Hematopoietic multipotent progenitor cell treated with erythropoietin and hydrocortisone succinate and interleukin-3 and kit ligand, for 6 days (in vitro differentiated cells): ENCODE measurements at regions not wholly inside any gene's neighbourhood (a gene's known extent, or its start where the extent isn't known, plus 50 kb on each side); places are given as distances from the start of the nearest gene placed in this dataset.
"Not testable (repeated sequence)": the region's sequence is repeated elsewhere in the genome, so short reads cannot be mapped to it uniquely, and the experiment has no call there.

Source experiments
- DNase-seq: peaks from one replicate; pipeline ENCODE4 v3.0.0-alpha.2; 2015

DNA sequence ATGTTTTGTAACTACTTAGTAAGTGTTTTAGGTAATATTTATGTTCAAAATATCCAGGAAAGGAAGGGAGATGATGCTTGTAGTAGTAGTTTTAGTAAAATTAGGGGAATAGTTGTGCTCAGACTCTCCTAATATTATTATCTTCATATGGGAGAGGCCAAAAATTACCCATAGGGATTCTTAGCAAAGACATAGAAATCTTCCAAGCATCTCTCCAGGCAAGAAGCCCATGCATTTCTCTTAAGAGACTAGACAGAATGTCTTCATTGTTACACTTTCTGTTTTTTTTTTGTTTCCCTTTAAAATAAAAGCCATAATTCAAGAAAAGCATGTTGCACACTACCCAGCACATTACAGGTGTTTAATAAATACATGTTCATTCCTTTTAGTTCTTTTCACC, 180.6 kb downstream of the CYB561 start:
- no peak for DNase-seq

DNA sequence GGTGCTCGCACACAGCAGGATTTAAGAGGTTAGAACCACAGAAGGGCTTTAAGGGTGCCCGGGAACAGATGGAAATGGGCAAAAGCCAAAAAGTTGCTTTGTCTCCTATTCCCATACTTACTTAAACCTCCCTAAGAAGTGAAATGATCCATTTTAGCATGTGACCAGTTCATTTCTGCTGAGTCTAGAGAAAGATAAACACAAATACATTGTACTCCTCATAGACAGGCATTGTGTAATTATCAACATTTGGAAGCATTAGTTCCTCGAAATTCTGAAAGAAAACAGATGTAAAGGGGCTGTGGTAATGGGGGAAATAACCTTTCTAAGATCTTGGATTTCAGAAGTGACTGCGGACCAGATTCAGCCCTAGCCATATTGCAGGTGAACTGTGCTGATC, 178.3 kb downstream of the CYB561 start:
- DNase-seq: no peak

DNA sequence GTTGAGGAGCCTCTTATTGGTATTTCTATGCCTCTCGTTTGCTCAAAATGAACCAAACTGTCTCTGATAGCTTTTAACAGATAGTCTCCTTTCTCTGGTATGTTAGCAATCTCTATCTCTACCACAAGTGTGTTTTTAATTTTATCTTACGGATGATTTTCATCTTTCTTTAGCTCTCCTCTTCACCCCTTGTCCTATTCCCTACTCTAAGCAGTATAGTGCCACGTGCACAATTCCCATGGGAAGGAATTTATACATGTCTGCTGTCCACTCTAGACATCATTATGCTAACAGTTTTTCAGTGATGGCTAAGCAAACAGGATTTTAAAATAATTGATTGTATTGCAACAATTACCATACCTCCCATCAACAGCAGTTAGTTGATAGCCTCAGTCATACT, 177.3 kb downstream of the CYB561 start:
- no peak for DNase-seq

DNA sequence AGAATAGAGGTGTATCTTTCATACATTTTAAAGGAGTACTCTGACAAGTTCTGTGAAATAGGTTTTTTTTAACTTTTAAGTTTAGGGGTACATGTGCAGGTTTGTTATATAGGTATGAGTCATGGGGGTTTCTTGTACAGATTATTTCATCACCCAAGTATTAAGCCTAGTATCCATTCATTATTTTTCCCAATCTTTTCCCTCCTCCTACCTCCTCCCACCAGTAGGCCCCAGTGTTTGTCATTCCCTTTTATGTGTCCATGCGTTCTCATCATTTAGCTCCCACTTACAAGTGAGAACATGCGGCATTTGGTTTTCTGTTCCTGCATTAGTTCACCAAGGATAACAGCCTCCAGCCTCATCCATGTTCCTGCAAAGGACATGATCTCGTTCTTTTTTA, 175.5 kb downstream of the CYB561 start:
- DNase-seq: no peak

DNA sequence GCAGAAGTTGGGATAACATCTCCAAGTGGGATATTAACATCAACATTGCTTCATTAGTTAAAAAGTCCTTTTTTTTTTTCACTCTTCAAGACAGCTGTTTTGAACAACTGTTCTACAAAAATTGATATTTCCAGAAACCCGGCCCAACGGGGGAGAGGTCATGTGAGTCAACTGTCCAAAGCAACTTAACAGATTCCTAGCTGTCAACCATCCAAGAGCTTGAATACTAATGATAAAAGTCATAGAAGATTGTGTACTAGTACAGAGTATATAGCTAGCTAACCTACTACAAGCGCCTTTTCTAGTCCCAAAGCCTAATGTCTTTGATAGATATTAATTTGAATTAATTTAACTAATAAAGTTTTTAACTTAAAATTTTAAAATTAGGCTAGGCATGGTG, 172.0 kb downstream of the CYB561 start:
- DNase-seq: no peak

DNA sequence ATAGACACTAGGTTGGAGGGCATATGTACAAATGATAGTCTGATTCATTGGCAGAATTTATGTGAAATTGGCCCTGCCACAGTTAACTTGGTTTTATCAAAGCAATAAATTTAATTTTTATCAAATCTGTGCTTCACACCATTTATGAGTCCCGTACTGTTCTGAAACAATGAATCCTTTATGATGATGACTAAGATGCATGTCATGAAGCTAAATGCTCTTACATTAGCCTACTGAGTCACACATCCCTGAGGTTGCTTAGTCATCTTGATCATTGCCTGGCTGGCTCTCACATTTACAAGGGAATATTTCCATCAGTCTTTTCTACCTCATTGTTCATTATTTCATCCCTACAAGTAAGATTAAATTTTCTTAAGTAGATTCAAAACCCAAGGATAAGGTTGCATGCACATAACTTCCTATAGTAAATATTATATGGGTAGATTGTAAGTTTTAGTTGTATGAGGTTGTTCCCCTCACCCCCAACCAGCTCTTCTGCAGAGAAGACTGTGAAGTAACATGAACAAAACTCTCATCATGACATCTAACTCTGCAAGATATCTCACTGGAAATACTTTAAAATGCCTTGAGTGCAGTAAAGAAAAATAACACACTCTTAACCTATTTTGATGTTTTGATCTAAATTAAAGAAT, 170.7 kb downstream of the CYB561 start:
- peak; percentile 24 for DNase-seq

DNA sequence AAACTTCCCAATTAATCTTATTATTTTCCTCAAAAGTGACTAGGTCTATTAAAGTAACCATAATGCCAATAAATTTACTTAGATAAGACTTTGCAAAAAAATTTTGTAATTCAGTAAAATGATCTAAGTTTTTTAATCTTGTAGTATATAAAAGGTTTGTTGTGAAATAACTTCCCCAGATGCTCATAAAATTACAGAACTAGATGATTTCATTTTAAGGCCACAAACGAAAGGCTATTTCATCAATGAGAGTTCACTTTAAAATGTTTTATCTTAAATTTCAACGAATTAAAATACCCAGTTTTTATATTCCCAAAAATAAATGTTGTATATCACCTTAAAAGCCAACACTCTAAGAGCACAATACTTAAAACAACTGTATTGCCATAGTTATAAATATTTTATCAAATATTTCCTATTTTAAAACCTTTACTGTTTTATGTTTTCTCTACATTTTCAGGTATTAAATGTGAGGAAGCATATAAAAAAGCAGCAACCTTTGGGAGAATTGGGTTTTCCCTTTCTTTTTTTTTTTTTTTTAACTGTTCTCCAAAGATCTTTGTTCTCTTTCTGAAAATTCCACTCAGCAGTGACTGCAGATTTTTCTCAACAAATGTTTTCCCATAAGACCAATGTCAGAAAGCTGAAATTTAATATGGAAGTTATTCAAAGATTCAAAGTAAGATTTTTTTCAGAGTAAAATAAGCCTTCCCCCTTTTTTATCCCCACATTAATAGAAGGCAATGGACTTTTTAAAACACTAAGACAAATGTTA, 169.9 kb downstream of the CYB561 start:
- no peak for DNase-seq

DNA sequence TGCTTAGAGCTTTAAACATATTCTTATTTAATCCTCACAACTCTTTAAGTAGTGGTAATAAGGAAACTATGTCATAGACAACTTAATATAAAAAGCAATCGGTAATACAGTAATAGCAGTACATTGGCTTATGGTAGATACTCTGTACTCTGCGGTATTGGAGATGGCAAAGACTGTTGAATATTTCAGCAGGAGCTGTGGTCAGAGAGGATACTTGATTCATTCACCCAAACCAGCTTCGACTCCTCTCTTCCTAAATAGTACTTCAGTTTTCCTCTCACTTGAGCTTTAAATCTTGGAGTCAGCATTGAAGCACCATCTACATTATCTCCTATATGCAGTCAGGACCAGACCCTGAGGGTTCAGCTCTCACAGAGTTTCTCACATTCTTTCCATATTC, 169.3 kb downstream of the CYB561 start:
- DNase-seq: no peak

DNA sequence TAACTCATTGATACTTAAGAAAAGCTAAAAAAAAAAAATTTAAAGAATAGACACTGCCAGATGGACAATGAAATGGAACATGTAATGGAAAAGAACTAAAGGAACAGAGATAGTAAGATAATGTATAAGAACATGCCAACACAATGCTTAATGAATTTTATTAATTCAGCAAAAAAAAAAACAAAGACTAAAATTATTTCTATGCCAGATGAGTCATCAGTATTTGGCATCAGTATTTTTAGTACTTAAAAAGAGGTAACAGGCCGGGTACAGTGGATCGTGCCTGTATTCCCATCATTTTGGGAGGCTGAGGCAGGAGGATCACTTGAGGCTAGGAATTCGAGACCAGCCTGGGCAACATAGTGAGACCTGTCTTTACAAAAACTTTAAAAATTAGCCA, 168.5 kb downstream of the CYB561 start:
- DNase-seq: no peak

DNA sequence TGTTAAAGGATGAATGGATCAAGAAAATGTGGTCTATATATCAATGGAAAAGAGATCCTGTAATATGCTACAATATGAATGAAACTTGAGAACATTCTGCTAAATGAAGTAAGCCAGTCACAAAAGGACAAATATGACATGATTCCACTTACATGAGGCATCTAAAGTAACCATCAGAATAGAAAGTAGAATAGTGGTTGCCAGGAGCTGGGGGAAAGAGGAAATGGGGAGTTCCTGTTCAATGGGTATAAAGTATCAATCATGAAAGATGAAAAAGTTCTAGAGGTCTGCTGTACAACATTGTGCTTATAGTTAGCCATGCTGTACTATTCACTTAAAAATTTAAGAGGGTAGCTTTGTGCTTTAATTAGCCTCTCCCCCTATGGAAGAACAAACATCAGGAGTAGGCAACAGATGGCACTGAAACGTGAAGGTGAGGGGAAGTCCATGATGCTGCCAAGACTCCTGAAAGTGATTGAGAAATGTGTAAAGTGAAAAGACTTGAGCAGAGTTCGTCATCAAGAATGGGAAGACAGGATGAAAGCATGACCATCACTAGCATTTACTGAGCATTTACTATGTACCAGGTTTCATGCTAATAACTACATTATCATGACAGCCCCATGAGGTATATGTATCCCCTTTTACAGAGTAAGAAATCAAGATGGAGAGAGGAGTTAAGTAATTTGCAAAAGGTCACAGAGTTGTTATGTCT, 167.2 kb downstream of the CYB561 start:
- DNase-seq: no peak

DNA sequence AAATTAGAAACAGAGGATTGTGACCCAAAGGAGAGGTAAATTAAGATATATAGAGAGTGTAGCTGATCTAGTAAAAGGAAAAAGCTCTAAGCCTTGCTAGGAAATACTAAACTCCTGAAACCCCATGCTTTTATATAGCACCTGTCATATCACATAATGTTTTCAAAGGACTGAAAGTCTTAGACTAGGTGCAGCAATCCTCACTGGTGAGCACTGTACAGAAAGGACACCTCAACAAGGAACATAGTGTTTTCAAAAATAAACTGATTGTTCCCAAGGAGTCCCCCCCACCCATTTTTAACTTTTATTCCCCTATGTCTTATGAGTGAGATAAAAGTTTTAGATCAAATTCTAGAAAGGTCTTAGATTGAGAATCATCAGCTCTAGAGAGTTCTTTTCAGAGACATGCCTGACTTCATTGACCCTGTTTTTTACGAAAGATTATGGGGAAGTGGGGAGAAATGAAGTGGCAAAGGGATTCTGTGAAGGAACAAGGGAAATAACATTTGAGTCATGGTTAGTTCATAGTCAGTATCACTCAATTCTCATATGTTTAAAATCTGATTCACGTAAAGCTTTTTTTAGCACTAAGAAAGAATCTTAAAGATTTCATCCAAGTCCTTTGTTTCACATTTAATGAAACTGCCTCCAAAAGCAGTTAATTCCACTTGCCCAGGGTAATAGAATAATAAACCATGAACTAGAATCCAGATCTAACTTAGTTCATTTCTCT, 166.4 kb downstream of the CYB561 start:
- DNase-seq: no peak

DNA sequence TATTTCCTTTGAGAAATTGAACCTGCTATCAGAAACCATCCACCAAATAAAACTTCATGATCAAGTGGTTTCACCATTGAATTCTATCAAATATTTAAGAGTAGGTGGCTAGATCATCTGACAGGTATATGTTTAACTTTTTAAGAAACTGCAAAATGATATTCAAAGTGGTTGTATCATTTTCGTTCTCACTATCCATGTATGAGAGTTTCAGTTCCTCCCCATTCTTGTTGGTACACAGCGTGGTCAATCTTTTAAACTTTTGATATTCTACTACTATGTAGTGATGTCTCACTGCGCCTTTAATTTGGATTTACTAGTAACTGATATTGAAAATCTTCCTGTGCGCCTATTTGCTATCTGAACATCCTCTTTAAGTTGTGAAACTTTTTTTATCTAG, 163.7 kb downstream of the CYB561 start:
- DNase-seq: no peak

DNA sequence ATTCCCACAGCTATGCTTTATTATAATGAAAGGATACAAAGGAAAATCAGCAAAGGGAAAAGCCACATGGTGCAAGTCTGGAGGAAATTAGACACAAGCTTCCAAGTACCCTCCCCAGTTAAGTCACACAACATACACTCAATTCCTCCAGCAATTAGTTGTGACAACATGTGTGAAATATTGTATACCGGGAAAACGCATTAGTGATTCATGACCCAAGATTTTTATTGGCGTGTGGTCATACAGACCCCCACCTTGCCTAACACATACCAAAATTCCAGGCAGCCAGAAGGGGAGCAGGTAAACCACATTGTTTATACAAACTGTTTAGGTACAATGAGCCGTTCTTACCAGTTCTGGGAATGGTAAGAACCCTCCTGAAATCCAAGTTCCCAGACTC, 160.6 kb downstream of the CYB561 start:
- DNase-seq: no peak

DNA sequence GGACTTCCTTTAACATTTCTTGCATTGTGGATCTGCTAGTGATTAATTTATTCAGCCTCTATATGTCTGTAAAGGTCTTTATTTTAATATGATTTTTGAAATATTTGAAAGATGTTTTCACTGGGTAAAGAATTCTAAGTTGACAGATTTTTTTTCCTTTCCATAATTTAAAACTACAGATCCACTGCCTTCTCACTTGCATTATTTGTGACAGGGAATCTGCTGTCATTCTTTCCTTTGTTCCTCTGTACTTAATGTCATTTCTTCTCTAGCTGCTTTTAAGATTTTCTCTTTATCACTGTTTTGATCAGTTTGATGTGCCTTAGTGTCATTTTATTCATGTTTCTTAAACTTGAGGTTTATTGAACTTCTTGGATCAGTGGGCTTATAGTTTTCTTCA, 159.9 kb downstream of the CYB561 start:
- DNase-seq: no peak

DNA sequence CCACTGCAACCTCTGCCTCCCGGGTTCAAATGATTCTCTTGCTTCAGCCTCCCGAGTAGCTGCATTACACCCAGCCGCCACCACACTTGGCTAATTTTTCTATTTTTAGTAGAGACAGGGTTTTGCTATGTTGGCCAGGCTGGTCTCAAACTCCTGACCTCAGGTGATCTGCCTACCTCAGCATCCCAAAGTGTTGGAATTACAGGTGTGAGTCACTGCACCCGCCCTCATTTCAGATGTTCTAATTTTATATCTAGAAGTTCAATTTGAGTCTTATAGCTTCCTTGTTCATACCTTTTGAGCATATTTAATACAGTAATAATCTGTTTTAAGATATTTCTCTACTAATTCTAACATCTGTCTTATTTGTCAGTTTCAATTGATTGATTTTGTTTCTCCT, 159.1 kb downstream of the CYB561 start:
- not testable (repeated sequence) for DNase-seq

DNA sequence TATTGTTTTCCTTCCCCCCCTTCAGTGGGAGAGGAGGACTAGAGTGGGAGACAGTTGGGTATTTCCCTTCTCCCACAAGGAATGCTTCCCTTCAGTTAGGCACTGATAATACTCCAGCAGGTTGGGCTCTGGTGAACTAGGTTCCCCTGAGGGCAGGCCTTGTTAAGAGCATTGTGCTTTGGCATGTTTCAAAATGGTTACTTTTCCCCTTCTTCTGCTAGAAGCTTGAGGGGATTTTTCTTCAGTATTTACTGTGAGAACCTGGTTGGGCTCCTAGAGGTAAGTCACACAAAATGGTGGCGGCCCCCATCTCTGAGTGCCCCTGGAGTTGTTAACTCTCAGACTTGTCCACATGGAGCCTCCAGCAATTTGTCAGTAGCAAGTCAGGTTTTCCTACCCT, 156.2 kb downstream of the CYB561 start:
- no peak for DNase-seq

DNA sequence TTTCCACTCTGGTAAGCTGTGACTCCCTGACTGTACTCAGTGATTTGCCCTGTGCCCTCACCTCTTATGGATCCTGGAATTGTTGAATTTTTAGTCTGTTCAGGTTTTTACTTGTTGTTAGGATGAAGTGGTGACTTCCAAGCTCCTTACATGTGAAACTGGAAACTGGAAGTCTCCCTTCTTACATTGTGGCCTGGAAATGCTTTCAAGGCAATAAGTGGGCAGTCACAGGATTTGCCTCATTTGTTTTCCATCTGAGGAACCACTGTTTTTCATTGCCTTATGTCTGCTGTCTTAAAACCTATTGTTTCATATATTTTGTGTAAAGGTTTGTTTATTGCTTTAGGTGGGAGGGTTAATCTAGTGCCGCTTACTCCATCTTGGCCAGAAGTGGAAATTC, 155.8 kb downstream of the CYB561 start:
- no peak for DNase-seq

DNA sequence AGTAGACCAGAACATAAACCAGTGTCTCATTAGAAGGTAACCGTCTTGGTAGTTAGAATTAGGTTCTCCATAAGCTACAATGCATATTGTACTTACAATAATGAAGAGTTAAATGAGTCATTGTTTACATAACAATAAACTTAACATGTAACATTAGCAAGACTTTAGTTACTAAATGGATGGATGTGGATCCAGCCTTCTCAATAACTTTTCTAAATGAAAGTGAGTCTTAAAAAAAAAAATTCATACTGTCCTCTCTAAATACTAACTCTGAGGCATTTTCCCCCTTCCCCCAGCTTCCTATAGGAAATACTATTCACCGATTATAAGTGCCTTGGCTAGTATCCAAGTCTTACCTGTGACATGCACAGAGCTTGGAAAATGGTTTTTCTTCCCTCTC, 155.3 kb downstream of the CYB561 start:
- DNase-seq: no peak

DNA sequence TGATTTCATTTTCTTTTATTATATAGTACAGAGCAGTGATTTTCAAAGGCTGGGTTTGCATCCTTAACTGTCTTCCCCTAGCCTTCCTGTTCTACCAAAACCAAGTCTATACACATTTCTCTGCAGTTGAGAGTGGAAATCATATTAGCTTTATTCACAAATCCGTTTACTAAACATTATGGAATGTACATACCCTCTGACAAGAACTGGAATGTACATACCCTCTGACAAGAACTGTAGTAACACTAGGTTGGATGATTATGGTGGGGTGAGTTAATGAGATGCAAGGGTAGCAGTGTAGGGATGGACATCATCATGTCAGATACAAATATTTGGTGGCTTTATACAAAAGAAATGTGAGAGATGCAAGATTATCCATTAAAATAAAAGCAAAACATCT, 154.8 kb downstream of the CYB561 start:
- no peak for DNase-seq

DNA sequence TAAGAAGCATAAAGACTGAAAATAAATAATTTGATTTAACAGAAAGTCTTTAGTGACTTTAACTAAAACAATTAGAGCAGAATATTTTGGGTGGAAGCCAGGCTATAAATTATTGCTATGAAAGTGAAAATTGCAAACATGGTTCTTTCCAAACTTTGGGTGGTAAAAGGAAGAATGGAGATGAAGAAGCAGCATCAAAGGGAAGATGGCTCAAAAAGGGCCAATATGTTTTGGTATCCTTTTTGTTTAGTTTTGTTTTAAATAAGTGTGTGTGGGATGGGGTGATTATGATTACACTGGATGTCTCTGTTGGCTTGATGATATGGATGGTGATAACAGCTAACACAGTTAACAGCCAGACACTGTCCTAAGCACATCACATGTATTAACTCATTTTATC, 153.7 kb downstream of the CYB561 start:
- DNase-seq: peak; percentile 16

DNA sequence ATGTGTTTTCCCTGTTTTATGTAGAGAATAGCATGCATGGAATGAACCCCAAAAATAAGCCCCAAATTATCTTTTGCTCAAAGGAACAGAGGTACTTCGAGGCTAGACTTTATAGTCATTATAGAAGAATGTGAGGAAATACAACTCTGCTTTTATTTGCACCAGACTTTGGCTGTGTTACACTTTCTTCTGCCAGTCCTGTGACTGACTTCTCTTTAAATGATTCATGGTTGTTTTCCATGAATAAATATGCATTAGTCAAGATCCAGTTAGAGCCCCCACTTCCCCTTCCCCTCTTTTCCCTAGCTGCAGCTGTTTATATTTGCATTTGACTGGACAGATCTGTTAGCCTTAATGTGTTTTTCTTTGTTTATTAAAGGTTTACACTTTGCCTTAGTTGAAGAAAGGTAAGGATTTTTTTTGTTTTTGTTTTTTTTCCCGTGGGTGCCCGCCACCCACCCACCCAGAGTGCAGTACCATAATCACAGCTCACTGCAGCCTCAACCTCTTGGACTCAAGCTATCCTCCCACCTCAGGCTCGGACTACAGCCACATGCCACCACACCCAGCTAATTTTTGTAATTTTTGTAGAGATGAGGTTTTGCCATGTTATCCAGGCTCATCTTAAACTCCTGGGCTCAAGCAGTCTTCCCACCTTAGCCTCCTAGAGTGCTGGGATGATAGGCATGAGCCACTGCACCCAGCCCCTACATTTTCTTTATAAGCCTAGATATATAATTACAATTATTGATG, 152.6 kb downstream of the CYB561 start:
- DNase-seq: no peak

DNA sequence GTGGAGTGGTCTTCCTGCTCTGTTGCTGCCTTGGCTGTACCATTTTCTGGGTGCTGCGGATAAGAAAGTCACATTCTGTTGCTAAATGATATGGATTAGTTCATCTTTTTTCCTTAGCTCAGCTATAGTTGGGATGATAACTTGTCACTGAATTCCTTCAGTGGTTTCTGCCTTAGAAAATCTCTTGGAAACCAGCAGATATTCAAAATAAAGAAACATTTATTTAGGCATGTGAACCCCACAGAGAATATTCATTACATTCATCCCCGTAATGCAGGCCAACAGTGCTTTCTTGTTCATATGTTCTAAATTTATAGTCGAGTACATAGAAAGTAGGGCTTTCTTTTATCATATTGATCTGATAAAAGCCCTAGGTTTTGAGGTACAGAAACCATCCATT, 151.3 kb downstream of the CYB561 start:
- DNase-seq: no peak

DNA sequence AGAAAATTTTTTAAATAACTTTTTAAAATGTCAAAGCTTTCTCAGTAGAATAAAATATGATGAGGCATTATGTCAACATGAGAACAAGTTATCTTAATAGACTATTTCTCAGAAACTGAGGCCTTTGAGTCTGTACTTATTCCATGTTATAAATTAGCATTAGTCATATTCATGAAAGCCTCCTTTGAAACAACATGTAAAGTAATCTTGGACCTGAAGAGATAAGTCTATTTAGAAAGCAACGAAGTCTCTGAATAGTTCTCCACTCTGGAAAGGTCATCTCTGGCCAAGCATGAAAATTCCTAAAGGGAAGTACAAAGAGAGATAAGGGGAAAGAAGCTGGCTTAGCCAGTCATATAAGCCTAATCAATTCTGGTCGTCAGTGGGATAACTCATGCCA, 150.8 kb downstream of the CYB561 start:
- DNase-seq: no peak
